ENCODE measurements at regions not wholly inside any gene's neighbourhood (a gene's known extent, or its start where the extent isn't known, plus 50 kb on each side); places are given as distances from the start of the nearest gene placed in this dataset.

GRCh38 chr13:74021505-74021904, 112.7 kb downstream of the KLF12 start:
- Mint-ChIP-seq H3K36me3 (no peaks in the 10 kb centered on the region), H3K4me1 (no peaks in the 10 kb centered on the region), H3K27me3 (ENCODE audit: low read depth in 3 of 3) (peaks cover 0 to 1% (median 0%) of the 10 kb centered on the region in 3 donors), H3K27ac (no peak overlapping the region), H3K4me3 (no peak overlapping the region), H3K9me3 (peaks cover 3 to 14% (median 8%) of the 10 kb centered on the region in 7 donors)
- DNase-seq: no peak
- no CpG with 5 or more reads among the region's 2 CpGs for WGBS (ENCODE audit: insufficient coverage)
- Histone ChIP-seq H3K4me3 (replicated peaks in 1 of 3; ENCODE audit: low read depth in 2 of 3, low read length in 3 of 3) (no peak overlapping the region), H3K4me1 (ENCODE audit: control insufficient read depth in 1 of 2, insufficient read depth in 2 of 2, low read length in 2 of 2) (no peaks in the 10 kb centered on the region), H2AFZ (ENCODE audit: insufficient read depth, low read depth, low read length, poor library complexity, severe bottlenecking) (no peak overlapping the region), H3K9me3 (replicated peaks in 1 of 2; ENCODE audit: control insufficient read depth in 1 of 2, insufficient read depth in 1 of 2, low read length in 2 of 2) (peaks cover 0 to 5% of the 10 kb centered on the region in 2 donors), H3K36me3 (replicated peaks in 1 of 2; ENCODE audit: control insufficient read depth in 1 of 2, insufficient read depth in 2 of 2, low read length in 2 of 2) (no peaks in the 10 kb centered on the region), H3K27ac (ENCODE audit: low read depth in 1 of 2, low read length in 2 of 2) (no peak overlapping the region), H3K79me2 (ENCODE audit: insufficient read depth, low read length) (no peaks in the 10 kb centered on the region), H3K9ac (ENCODE audit: insufficient read depth, low read length, poor library complexity, severe bottlenecking) (no peak overlapping the region), H3K4me2 (replicated peaks; ENCODE audit: extremely low read depth, low read length, poor library complexity, severe bottlenecking) (no peak overlapping the region), H4K20me1 (ENCODE audit: insufficient read depth, low read length) (no peaks in the 10 kb centered on the region), H3K27me3 (ENCODE audit: control insufficient read depth in 2 of 2, insufficient read depth in 2 of 2, low read length in 2 of 2) (no peaks in the 10 kb centered on the region)
- TF ChIP-seq, protein P1, sequence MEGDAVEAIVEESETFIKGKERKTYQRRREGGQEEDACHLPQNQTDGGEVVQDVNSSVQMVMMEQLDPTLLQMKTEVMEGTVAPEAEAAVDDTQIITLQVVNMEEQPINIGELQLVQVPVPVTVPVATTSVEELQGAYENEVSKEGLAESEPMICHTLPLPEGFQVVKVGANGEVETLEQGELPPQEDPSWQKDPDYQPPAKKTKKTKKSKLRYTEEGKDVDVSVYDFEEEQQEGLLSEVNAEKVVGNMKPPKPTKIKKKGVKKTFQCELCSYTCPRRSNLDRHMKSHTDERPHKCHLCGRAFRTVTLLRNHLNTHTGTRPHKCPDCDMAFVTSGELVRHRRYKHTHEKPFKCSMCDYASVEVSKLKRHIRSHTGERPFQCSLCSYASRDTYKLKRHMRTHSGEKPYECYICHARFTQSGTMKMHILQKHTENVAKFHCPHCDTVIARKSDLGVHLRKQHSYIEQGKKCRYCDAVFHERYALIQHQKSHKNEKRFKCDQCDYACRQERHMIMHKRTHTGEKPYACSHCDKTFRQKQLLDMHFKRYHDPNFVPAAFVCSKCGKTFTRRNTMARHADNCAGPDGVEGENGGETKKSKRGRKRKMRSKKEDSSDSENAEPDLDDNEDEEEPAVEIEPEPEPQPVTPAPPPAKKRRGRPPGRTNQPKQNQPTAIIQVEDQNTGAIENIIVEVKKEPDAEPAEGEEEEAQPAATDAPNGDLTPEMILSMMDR (IDR thresholded peaks at IDR 0.05): no peak
- intact Hi-C loops (cut with micrococcal nuclease): no loop called here

DNA sequence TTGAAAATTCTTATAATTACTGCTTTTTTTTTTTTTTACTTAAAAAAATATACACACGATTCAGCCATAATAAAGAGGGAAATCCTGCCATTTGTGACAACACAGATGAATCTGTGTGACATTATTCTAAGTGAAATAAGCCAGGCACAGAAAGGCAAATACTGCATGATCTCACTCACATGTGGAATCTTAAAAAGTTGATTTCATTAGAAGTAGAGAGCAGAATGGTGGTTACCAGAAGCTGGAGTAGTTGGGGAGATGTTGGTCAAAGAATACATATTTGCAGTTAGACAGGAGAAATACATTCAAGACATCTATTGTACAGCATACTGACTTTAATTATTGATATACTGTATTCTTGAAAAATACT, 116.2 kb downstream of the KLF12 start:
- Histone ChIP-seq H2AFZ (ENCODE audit: insufficient read depth, low read depth, low read length, poor library complexity, severe bottlenecking) (no peak overlapping the region), H3K79me2 (ENCODE audit: insufficient read depth, low read length) (no peaks in the 10 kb centered on the region), H3K4me3 (replicated peaks in 1 of 3; ENCODE audit: low read depth in 2 of 3, low read length in 3 of 3) (no peak overlapping the region), H3K4me1 (ENCODE audit: control insufficient read depth in 1 of 2, insufficient read depth in 2 of 2, low read length in 2 of 2) (no peaks in the 10 kb centered on the region), H3K4me2 (replicated peaks; ENCODE audit: extremely low read depth, low read length, poor library complexity, severe bottlenecking) (no peak overlapping the region), H4K20me1 (ENCODE audit: insufficient read depth, low read length) (no peaks in the 10 kb centered on the region), H3K27me3 (ENCODE audit: control insufficient read depth in 2 of 2, insufficient read depth in 2 of 2, low read length in 2 of 2) (no peaks in the 10 kb centered on the region), H3K27ac (ENCODE audit: low read depth in 1 of 2, low read length in 2 of 2) (no peak overlapping the region), H3K9me3 (replicated peaks in 1 of 2; ENCODE audit: control insufficient read depth in 1 of 2, insufficient read depth in 1 of 2, low read length in 2 of 2) (peaks cover 0 to 5% of the 10 kb centered on the region in 2 donors), H3K9ac (ENCODE audit: insufficient read depth, low read length, poor library complexity, severe bottlenecking) (no peak overlapping the region), H3K36me3 (replicated peaks in 1 of 2; ENCODE audit: control insufficient read depth in 1 of 2, insufficient read depth in 2 of 2, low read length in 2 of 2) (no peaks in the 10 kb centered on the region)
- Mint-ChIP-seq H3K9me3 (peaks cover 2 to 14% (median 5%) of the 10 kb centered on the region in 7 donors), H3K27me3 (ENCODE audit: low read depth in 3 of 3) (peaks cover 0 to 1% (median 0%) of the 10 kb centered on the region in 3 donors), H3K36me3 (no peaks in the 10 kb centered on the region), H3K4me1 (no peaks in the 10 kb centered on the region), H3K4me3 (no peak overlapping the region), H3K27ac (no peak overlapping the region)
- WGBS (ENCODE audit: insufficient coverage): no CpG with 5 or more reads among the region's 1 CpG
- no peak for DNase-seq
- TF ChIP-seq, protein P1 (IDR thresholded peaks at IDR 0.05): no peak
- intact Hi-C loops (cut with micrococcal nuclease): no loop called here

All from CD14-positive monocyte (primary cell).